Subcutaneous abdominal adipose tissue (tissue), 5 donors: ENCODE measurements at regions not wholly inside any gene's neighbourhood (a gene's known extent, or its start where the extent isn't known, plus 50 kb on each side); places are given as distances from the start of the nearest gene placed in this dataset.

Experiments
- H3K27ac ChIP-seq: one replicate; pipeline ENCODE4 v1.7.0; 2013; ENCODE audit warnings: low read depth, mild to moderate bottlenecking, inconsistent platforms, low read length, moderate library complexity
- H3K27me3 ChIP-seq, 5 donors: one replicate each; pipeline ENCODE4 v1.7.0; 2013; ENCODE audit warnings: low read length in 5 of 5, inconsistent platforms in 1 of 5; ENCODE audit not compliant: control insufficient read depth in 5 of 5, insufficient read depth in 4 of 5
- H3K36me3 ChIP-seq, 5 donors: one replicate each; pipeline ENCODE4 v1.7.0; 2013; ENCODE audit warnings: low read length in 5 of 5; ENCODE audit not compliant: control insufficient read depth in 5 of 5, insufficient read depth in 5 of 5
- H3K4me1 ChIP-seq, 5 donors: one replicate each; pipeline ENCODE4 v1.7.0; 2013; ENCODE audit warnings: low read length in 5 of 5, mild to moderate bottlenecking in 3 of 5, moderate library complexity in 1 of 5; ENCODE audit not compliant: control insufficient read depth in 5 of 5, insufficient read depth in 5 of 5
- H3K4me3 ChIP-seq, 5 donors: one replicate each; pipeline ENCODE4 v1.7.0; 2013; ENCODE audit warnings: low read length in 5 of 5, low read depth in 1 of 5
- H3K9ac ChIP-seq, 5 donors: one replicate each; pipeline ENCODE4 v1.7.0; 2013; ENCODE audit warnings: low read length in 5 of 5, mild to moderate bottlenecking in 4 of 5, moderate library complexity in 3 of 5
- H3K9me3 ChIP-seq, 5 donors: one replicate each; pipeline ENCODE4 v1.7.0; 2013; ENCODE audit warnings: low read length in 5 of 5; ENCODE audit not compliant: control insufficient read depth in 5 of 5
- donor health status: healthy.
- donor health status: healthy.
- donor health status: healthy.
- donor health status: healthy.
- donor health status: healthy.

DNA sequence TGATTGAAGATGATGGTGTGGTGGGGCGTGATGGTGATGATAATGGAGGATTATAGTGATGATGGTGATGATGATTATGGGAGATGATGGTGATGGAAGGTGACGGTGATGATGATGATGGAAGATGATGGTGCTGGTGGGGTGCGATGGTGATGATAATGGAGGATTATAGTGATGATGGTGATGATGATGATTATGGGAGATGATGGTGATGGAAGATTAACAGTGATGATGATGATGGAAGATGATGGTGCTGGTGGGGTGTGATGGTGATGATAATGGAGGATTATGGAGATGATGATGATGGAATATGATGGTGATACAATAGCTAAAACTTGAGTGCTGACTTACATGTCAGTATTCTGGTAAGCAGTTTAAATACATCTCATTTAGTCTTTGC lies 391.0 kb upstream of the EEF2KMT start:
- no peak overlapping the region for H3K4me3 ChIP-seq
- H3K36me3 ChIP-seq: no peaks in the 10 kb centered on the region
- H3K27me3 ChIP-seq: peaks cover 0 to 3% (median under 1%) of the 10 kb centered on the region in 5 donors
- no peaks in the 10 kb centered on the region for H3K4me1 ChIP-seq
- no peaks in the 10 kb centered on the region for H3K9me3 ChIP-seq
- no peak overlapping the region for H3K27ac ChIP-seq
- H3K9ac ChIP-seq: no peak overlapping the region

- no peaks in the 10 kb centered on the region for H3K9me3 ChIP-seq
- H3K36me3 ChIP-seq: no peaks in the 10 kb centered on the region
- peaks cover 0 to 8% (median 4%) of the 10 kb centered on the region in 5 donors for H3K27me3 ChIP-seq
- no peak overlapping the region for H3K9ac ChIP-seq
- H3K27ac ChIP-seq: no peak overlapping the region
- no peak overlapping the region for H3K4me3 ChIP-seq
- H3K4me1 ChIP-seq: no peaks in the 10 kb centered on the region
These were observed 390.1 kb upstream of the EEF2KMT start for GRCh38 chr16:5487728-5488127.

GRCh38 chr16:5482256-5482655 lies 384.7 kb upstream of the EEF2KMT start:
- Histone ChIP-seq H3K27ac (no peak overlapping the region), H3K4me1 (peaks cover 0 to 8% (median 6%) of the 10 kb centered on the region in 5 donors), H3K9me3 (no peaks in the 10 kb centered on the region), H3K36me3 (no peaks in the 10 kb centered on the region), H3K4me3 (no peak overlapping the region), H3K9ac (no peak overlapping the region), H3K27me3 (peaks cover 0 to 18% (median 6%) of the 10 kb centered on the region in 5 donors)

GRCh38 chr16:5480431-5481195 lies 383.0 kb upstream of the EEF2KMT start:
- Histone ChIP-seq H3K4me3 (no peak overlapping the region), H3K27ac (no peak overlapping the region), H3K9ac (no peak overlapping the region), H3K4me1 (peaks cover 0 to 8% (median 6%) of the 10 kb centered on the region in 5 donors), H3K36me3 (no peaks in the 10 kb centered on the region), H3K9me3 (no peaks in the 10 kb centered on the region), H3K27me3 (peaks cover 0 to 20% (median 6%) of the 10 kb centered on the region in 5 donors)

- H3K9ac ChIP-seq: no peak overlapping the region
- no peaks in the 10 kb centered on the region for H3K36me3 ChIP-seq
- H3K4me1 ChIP-seq: peaks cover 0 to 8% (median 6%) of the 10 kb centered on the region in 5 donors
- no peak overlapping the region for H3K27ac ChIP-seq
- no peak overlapping the region for H3K4me3 ChIP-seq
- H3K9me3 ChIP-seq: no peaks in the 10 kb centered on the region
- H3K27me3 ChIP-seq: peaks cover 0 to 20% (median 6%) of the 10 kb centered on the region in 5 donors
These were observed 382.3 kb upstream of the EEF2KMT start for GRCh38 chr16:5479926-5480325.

DNA sequence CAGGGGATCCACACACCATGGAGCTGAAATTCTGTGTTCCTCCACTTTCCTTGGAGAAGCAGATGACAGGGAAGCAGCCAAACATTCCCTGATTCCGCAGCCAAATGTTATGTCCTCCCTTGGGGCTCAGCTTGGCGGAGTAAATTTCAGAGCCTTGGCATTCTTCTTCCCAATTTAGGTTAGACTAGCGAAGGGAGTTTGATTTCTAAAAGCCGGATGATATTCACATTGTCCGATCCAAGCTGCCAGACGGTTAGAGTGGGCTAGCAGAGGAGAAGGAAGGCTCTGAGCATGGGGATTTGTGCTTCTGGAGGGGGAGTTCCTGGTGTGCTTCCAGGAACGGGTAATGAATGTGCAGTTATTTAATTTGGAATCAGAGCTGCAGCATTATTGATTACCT lies 380.4 kb upstream of the EEF2KMT start:
- Histone ChIP-seq H3K4me3 (no peak overlapping the region), H3K36me3 (no peaks in the 10 kb centered on the region), H3K27ac (no peak overlapping the region), H3K9me3 (no peaks in the 10 kb centered on the region), H3K4me1 (peaks cover 0 to 8% (median 6%) of the 10 kb centered on the region in 5 donors), H3K9ac (no peak overlapping the region), H3K27me3 (peaks cover 0 to 18% (median 6%) of the 10 kb centered on the region in 5 donors)

GRCh38 chr16:5477251-5477650 lies 379.7 kb upstream of the EEF2KMT start:
- Histone ChIP-seq H3K4me1 (peaks cover 0 to 8% (median 6%) of the 10 kb centered on the region in 5 donors), H3K4me3 (no peak overlapping the region), H3K27me3 (peaks cover 2 to 22% (median 13%) of the 10 kb centered on the region in 5 donors), H3K9me3 (no peaks in the 10 kb centered on the region), H3K27ac (no peak overlapping the region), H3K9ac (no peak overlapping the region), H3K36me3 (no peaks in the 10 kb centered on the region)

DNA sequence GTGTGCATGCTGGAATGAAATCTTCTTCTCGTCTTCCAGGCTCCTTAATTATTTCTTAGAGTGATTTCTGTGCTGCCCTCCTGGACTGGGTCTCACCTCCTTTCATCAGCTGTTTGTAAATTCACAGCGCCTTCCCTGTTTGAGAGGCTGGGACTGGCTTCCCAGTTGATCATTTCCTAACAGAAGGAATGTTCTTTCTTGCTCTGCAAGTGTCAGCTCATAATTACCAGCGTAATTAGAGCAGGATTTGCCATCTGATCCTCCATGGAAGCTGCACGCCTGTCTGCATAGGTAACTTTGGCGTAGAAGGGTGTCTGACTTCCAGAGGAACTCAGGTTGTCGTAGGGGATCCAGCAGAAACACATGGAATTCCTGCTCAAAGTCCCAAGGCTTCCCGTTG lies 375.0 kb upstream of the EEF2KMT start:
- H3K4me3 ChIP-seq: no peak overlapping the region
- H3K36me3 ChIP-seq: no peaks in the 10 kb centered on the region
- H3K27ac ChIP-seq: no peak overlapping the region
- H3K4me1 ChIP-seq: peaks cover 0 to under 1% (median 0%) of the 10 kb centered on the region in 5 donors
- peaks cover 0 to 10% (median 7%) of the 10 kb centered on the region in 5 donors for H3K9me3 ChIP-seq
- peaks cover 6 to 27% (median 17%) of the 10 kb centered on the region in 5 donors for H3K27me3 ChIP-seq
- no peak overlapping the region for H3K9ac ChIP-seq

GRCh38 chr16:5468488-5468887 lies 370.9 kb upstream of the EEF2KMT start:
- H3K4me3 ChIP-seq: no peak overlapping the region
- H3K9me3 ChIP-seq: peaks cover 0 to 10% (median 7%) of the 10 kb centered on the region in 5 donors
- no peak overlapping the region for H3K9ac ChIP-seq
- no peaks in the 10 kb centered on the region for H3K4me1 ChIP-seq
- no peaks in the 10 kb centered on the region for H3K36me3 ChIP-seq
- H3K27me3 ChIP-seq: peaks cover 6 to 25% (median 15%) of the 10 kb centered on the region in 5 donors
- H3K27ac ChIP-seq: no peak overlapping the region

GRCh38 chr16:5467552-5467951 lies 370.0 kb upstream of the EEF2KMT start:
- no peak overlapping the region for H3K9ac ChIP-seq

More at GRCh38 chr16:5467552-5467951, 370.0 kb upstream of the EEF2KMT start:
- H3K27me3 ChIP-seq: peaks cover 0 to 20% (median 9%) of the 10 kb centered on the region in 5 donors
- no peak overlapping the region for H3K27ac ChIP-seq
- H3K9me3 ChIP-seq: peaks cover 0 to 10% (median 7%) of the 10 kb centered on the region in 5 donors
- no peak overlapping the region for H3K4me3 ChIP-seq
- H3K36me3 ChIP-seq: no peaks in the 10 kb centered on the region
- H3K4me1 ChIP-seq: no peaks in the 10 kb centered on the region
